Cardiac septum (tissue), 1 donor: ENCODE measurements at regions not wholly inside any gene's neighbourhood (a gene's known extent, or its start where the extent isn't known, plus 50 kb on each side); places are given as distances from the start of the nearest gene placed in this dataset.
"Not testable (repeated sequence)": the region's sequence is repeated elsewhere in the genome, so short reads cannot be mapped to it uniquely, and the experiment has no call there.

Experiments
- DNase-seq: peaks from one replicate; pipeline ENCODE4 v3.0.0-alpha.2; 2020; ENCODE audit warnings: low spot score
- intact Hi-C: fragments of 100-400 bp; cut with DNase I; formaldehyde crosslinking; loops from one replicate; pipeline ENCODE4 v1.14.0; 2022
- donor health status: DM: no; HTN: no; CAD: no.

GRCh38 chr2:146771531-146771930 lies 1073.3 kb upstream of the ACVR2A start:
- no peak for DNase-seq
- intact Hi-C loops: no loop called here

- intact Hi-C loops: no loop called here
- DNase-seq: no peak
Observed at GRCh38 chr2:146764301-146764700, 1080.5 kb upstream of the ACVR2A start.

- no peak for DNase-seq
- intact Hi-C loops: no loop called here
Observed at GRCh38 chr2:146762786-146763185, 1082.0 kb upstream of the ACVR2A start.

- intact Hi-C loops: no loop called here
- DNase-seq: no peak
Observed at GRCh38 chr2:146754606-146755005, 1090.2 kb upstream of the ACVR2A start.

- no peak for DNase-seq
- intact Hi-C loops: no loop called here
Observed at GRCh38 chr2:146748046-146748445, 1096.8 kb upstream of the ACVR2A start.

GRCh38 chr2:146741260-146741659 lies 1103.6 kb upstream of the ACVR2A start:
- intact Hi-C loops: no loop called here
- no peak for DNase-seq

- DNase-seq: no peak
- intact Hi-C loops: loop anchor here (5.0 kb wide), 1 partner anchor 1177 kb away; no protein-coding TSS in a partner anchor
Observed at GRCh38 chr2:146734821-146735190, 1110.0 kb upstream of the ACVR2A start.

GRCh38 chr2:146734042-146734820 lies 1110.6 kb upstream of the ACVR2A start:
- intact Hi-C loops: loop anchor here (5.0 kb wide), 1 partner anchor 1178 kb away; no protein-coding TSS in a partner anchor

GRCh38 chr2:146730882-146731281 lies 1113.9 kb upstream of the ACVR2A start:
- DNase-seq: no peak
- intact Hi-C loops: loop anchor here (5.0 kb wide), 1 partner anchor 1181 kb away; no protein-coding TSS in a partner anchor

More at GRCh38 chr2:146734042-146734820, 1110.6 kb upstream of the ACVR2A start:
- DNase-seq: no peak

GRCh38 chr2:146721486-146721885 lies 1123.3 kb upstream of the ACVR2A start:
- DNase-seq: no peak
- intact Hi-C loops: no loop called here

GRCh38 chr2:146720170-146720569 lies 1124.7 kb upstream of the ACVR2A start:
- intact Hi-C loops: no loop called here
- DNase-seq: no peak

GRCh38 chr2:146716591-146716990 lies 1128.2 kb upstream of the ACVR2A start:
- intact Hi-C loops: no loop called here
- DNase-seq: no peak

GRCh38 chr2:146709004-146709403 lies 1135.8 kb upstream of the ACVR2A start:
- DNase-seq: no peak
- intact Hi-C loops: no loop called here

- DNase-seq: no peak
Observed at GRCh38 chr2:146701183-146701582, 1143.6 kb upstream of the ACVR2A start.

GRCh38 chr2:146697307-146697706 lies 1147.5 kb upstream of the ACVR2A start:
- intact Hi-C loops: no loop called here

More at GRCh38 chr2:146701183-146701582, 1143.6 kb upstream of the ACVR2A start:
- intact Hi-C loops: no loop called here

GRCh38 chr2:146696787-146697186 lies 1148.0 kb upstream of the ACVR2A start:
- DNase-seq, intact Hi-C loops: not testable (repeated sequence)

More at GRCh38 chr2:146697307-146697706, 1147.5 kb upstream of the ACVR2A start:
- DNase-seq: no peak

GRCh38 chr2:146681991-146682390 lies 1162.8 kb upstream of the ACVR2A start:
- intact Hi-C loops: no loop called here
- DNase-seq: no peak

- DNase-seq: no peak
- intact Hi-C loops: no loop called here
Observed at GRCh38 chr2:146678516-146678915, 1166.3 kb upstream of the ACVR2A start.

- intact Hi-C loops: no loop called here
- no peak for DNase-seq
Observed at GRCh38 chr2:146677280-146677679, 1167.5 kb upstream of the ACVR2A start.

GRCh38 chr2:146669735-146670134 lies 1175.1 kb upstream of the ACVR2A start:
- no peak for DNase-seq
- intact Hi-C loops: no loop called here

GRCh38 chr2:146666340-146666739 lies 1178.5 kb upstream of the ACVR2A start:
- intact Hi-C loops: no loop called here
- no peak for DNase-seq
